ENCODE measurements at regions not wholly inside any gene's neighbourhood (a gene's known extent, or its start where the extent isn't known, plus 50 kb on each side); places are given as distances from the start of the nearest gene placed in this dataset.

- DNase-seq = no peak
- intact Hi-C loops (cut with DNase I) = no loop called here
- H3K9me3 ChIP-seq = no peaks in the 10 kb centered on the region
- no peaks in the 10 kb centered on the region for H3K36me3 ChIP-seq
- peak overlapping the region in 2 of 4 donors; percentile 22 to 36 for H3K27ac ChIP-seq
- TF ChIP-seq, protein P1, sequence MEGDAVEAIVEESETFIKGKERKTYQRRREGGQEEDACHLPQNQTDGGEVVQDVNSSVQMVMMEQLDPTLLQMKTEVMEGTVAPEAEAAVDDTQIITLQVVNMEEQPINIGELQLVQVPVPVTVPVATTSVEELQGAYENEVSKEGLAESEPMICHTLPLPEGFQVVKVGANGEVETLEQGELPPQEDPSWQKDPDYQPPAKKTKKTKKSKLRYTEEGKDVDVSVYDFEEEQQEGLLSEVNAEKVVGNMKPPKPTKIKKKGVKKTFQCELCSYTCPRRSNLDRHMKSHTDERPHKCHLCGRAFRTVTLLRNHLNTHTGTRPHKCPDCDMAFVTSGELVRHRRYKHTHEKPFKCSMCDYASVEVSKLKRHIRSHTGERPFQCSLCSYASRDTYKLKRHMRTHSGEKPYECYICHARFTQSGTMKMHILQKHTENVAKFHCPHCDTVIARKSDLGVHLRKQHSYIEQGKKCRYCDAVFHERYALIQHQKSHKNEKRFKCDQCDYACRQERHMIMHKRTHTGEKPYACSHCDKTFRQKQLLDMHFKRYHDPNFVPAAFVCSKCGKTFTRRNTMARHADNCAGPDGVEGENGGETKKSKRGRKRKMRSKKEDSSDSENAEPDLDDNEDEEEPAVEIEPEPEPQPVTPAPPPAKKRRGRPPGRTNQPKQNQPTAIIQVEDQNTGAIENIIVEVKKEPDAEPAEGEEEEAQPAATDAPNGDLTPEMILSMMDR (IDR thresholded peaks at IDR 0.05) = no peak
- no peak for TF ChIP-seq POLR2A (IDR thresholded peaks at IDR 0.05)
- no peaks in the 10 kb centered on the region for H3K27me3 ChIP-seq
- H3K4me1 ChIP-seq = peaks cover 0 to 45% (median 22%) of the 10 kb centered on the region in 3 donors
- no peak overlapping the region for H3K4me3 ChIP-seq
- WGBS, 2 donors = 64 to 75% methylated on average over 16 to 17 of the region's 18 CpGs
These were observed 376.8 kb upstream of the ID2 start for GRCh38 chr2:8304821-8305766.

DNA sequence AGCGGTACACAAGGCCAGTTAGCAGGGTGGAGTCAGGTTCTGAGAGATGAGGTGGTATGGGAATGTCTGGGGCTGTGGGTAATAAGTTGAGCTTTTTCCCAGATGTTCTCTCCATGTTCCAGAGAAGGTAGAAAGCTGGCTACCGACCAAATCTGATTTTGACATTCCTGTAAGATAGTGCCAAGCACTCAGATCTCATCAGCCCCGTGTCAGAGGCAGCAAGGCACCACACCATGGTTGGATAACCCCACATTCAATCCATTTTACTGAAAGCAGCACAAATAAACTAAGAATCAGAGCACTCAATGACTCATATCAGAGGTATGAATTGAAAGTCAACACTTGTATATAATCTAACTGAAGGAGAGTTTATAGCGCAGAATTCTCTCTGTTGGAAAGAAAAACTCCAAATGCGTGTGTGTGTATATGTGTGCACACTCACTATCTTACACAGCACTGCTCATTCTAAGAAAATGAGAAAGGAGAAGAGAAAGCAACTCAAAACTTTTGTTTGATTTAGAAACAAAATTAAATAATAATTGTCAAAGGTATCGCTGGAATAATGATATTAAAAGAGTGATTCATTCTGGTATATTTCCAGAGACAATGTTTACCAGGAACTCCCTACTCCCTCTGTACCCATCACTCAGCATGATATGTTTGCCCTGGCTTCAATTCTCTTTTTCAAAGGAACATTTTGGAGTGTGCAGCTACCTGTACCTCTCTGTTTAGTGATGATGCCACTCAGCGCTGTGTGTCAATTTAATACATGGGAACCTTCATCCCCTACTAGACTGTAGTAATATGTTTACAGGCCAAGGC is 375.1 kb upstream of the ID2 start:
- no peak overlapping the region for H3K4me3 ChIP-seq
- no peaks in the 10 kb centered on the region for H3K36me3 ChIP-seq
- H3K27ac ChIP-seq = peak overlapping the region in 1 of 4 donors; percentile 1
- H3K4me1 ChIP-seq = peaks cover 0 to 49% (median 22%) of the 10 kb centered on the region in 3 donors
- no peaks in the 10 kb centered on the region for H3K27me3 ChIP-seq
- 39 to 41% methylated on average over 7 of the region's 7 CpGs for WGBS, 2 donors
- no peak for DNase-seq
- intact Hi-C loops (cut with DNase I) = no loop called here
- no peaks in the 10 kb centered on the region for H3K9me3 ChIP-seq
- no peak for TF ChIP-seq POLR2A (IDR thresholded peaks at IDR 0.05)
- TF ChIP-seq, protein P1 (IDR thresholded peaks at IDR 0.05) = no peak

- WGBS, 2 donors = 58 to 60% methylated on average over 7 of the region's 7 CpGs
- no peak for DNase-seq
- peak overlapping the region in 1 of 4 donors; percentile 1 for H3K27ac ChIP-seq
- no peaks in the 10 kb centered on the region for H3K36me3 ChIP-seq
- no peak overlapping the region for H3K4me3 ChIP-seq
- H3K4me1 ChIP-seq = peaks cover 2 to 43% (median 18%) of the 10 kb centered on the region in 3 donors
- no peaks in the 10 kb centered on the region for H3K9me3 ChIP-seq
- H3K27me3 ChIP-seq = no peaks in the 10 kb centered on the region
- intact Hi-C loops (cut with DNase I) = no loop called here
- TF ChIP-seq POLR2A (IDR thresholded peaks at IDR 0.05) = no peak
- TF ChIP-seq, protein P1 (IDR thresholded peaks at IDR 0.05) = no peak
These were observed 374.2 kb upstream of the ID2 start for GRCh38 chr2:8307606-8308180.

- intact Hi-C loops (cut with DNase I) = no loop called here
- Histone ChIP-seq H3K36me3 (no peaks in the 10 kb centered on the region), H3K27ac (no peak overlapping the region), H3K27me3 (no peaks in the 10 kb centered on the region), H3K9me3 (no peaks in the 10 kb centered on the region), H3K4me3 (no peak overlapping the region), H3K4me1 (peaks cover 9 to 45% (median 25%) of the 10 kb centered on the region in 3 donors)
- TF ChIP-seq, protein P1 (IDR thresholded peaks at IDR 0.05) = no peak
- no peak for TF ChIP-seq POLR2A (IDR thresholded peaks at IDR 0.05)
- DNase-seq = no peak
- WGBS, 2 donors = 54 to 65% methylated on average over 5 to 7 of the region's 7 CpGs
These were observed 372.7 kb upstream of the ID2 start for GRCh38 chr2:8309131-8309530.
